Sigmoid colon (tissue), 6 donors: ENCODE measurements at regions not wholly inside any gene's neighbourhood (a gene's known extent, or its start where the extent isn't known, plus 50 kb on each side); places are given as distances from the start of the nearest gene placed in this dataset.
"Not testable (repeated sequence)": the region's sequence is repeated elsewhere in the genome, so short reads cannot be mapped to it uniquely, and the experiment has no call there.

Source experiments
- DNase-seq: peaks from one replicate; pipeline ENCODE4 v3.0.0-alpha.2; 2019
- H3K27ac ChIP-seq, 4 donors: fragments of 200-600 bp; sonication (generic); one replicate each; pipeline ENCODE4 v1.5.1; 2016 to 2019; ENCODE audit warnings: mild to moderate bottlenecking in 1 of 4
- H3K27me3 ChIP-seq, 3 donors: fragments of 200-600 bp; sonication (generic); one replicate each; pipeline ENCODE4 v1.5.1; 2019; ENCODE audit warnings: mild to moderate bottlenecking in 1 of 3
- H3K36me3 ChIP-seq, 4 donors: fragments of 200-600 bp; sonication (generic); one replicate each; pipeline ENCODE4 v1.5.1; 2016 to 2019
- H3K4me1 ChIP-seq, 4 donors: fragments of 200-600 bp; sonication (generic); one replicate each; pipeline ENCODE4 v1.5.1; 2017 to 2019
- H3K4me3 ChIP-seq, 4 donors: fragments of 200-600 bp; sonication (generic); one replicate each; pipeline ENCODE4 v1.5.1; 2017 to 2019; ENCODE audit warnings: mild to moderate bottlenecking in 2 of 4, moderate library complexity in 1 of 4
- H3K9me3 ChIP-seq, 4 donors: fragments of 200-600 bp in 3 of 4; sonication (generic) in 3 of 4; one replicate each; pipeline versions ENCODE4 v1.5.1 to v1.6.1; 2013 to 2019
- CTCF ChIP-seq, 4 experiments: fragments of 450-650 bp in 3 of 4; fragments of 200-600 bp in 1 of 4; IDR thresholded peaks; one replicate each; pipeline ENCODE4 v1.5.1; 2016 to 2019; ENCODE audit warnings: antibody characterized with exemption in 4 of 4, mild to moderate bottlenecking in 3 of 4, moderate library complexity in 2 of 4
- EP300 ChIP-seq, 4 donors: sonication (generic); formaldehyde crosslinking; IDR thresholded peaks; one replicate each; pipeline ENCODE4 v1.6.1; 2017; ENCODE audit warnings: antibody characterized with exemption in 4 of 4
- POLR2A ChIP-seq, 2 donors: fragments of 450-650 bp; IDR thresholded peaks; one replicate each; pipeline ENCODE4 v1.6.1; 2016; ENCODE audit warnings: antibody characterized with exemption in 2 of 2, mild to moderate bottlenecking in 2 of 2, moderate library complexity in 2 of 2
- POLR2AphosphoS5 ChIP-seq, 4 donors: sonication (generic); formaldehyde crosslinking; IDR thresholded peaks; one replicate each; pipeline ENCODE4 v1.6.1; 2017; ENCODE audit warnings: antibody characterized with exemption in 4 of 4
- WGBS, 2 donors: extraction: QIAGEN DNeasy Blood & Tissue Kit; methylation state at CpG; one replicate each; pipeline ENCODE4 v1.1.7; 2013; 5-methylcytosine and 5-hydroxymethylcytosine counted together
- intact Hi-C: fragments of 100-400 bp; cut with DNase I; formaldehyde crosslinking; loops from one replicate; pipeline ENCODE4 v1.15.1; 2023
- donor health status: healthy with polysubstance abuse.
- donor health status: healthy.

- Histone ChIP-seq H3K4me1 (no peaks in the 10 kb centered on the region), H3K27me3 (no peaks in the 10 kb centered on the region), H3K4me3 (no peak overlapping the region), H3K36me3 (no peaks in the 10 kb centered on the region), H3K27ac (no peak overlapping the region), H3K9me3 (no peaks in the 10 kb centered on the region)
- intact Hi-C loops: no loop called here
- TF ChIP-seq POLR2A (IDR thresholded peaks at IDR 0.05) (no peak), CTCF (IDR thresholded peaks at IDR 0.05) (no peak), POLR2AphosphoS5 (IDR thresholded peaks at IDR 0.05) (no peak), EP300 (IDR thresholded peaks at IDR 0.05) (no peak)
- DNase-seq: no peak
Measured at GRCh38 chr2:34787341-34787740, 1188.2 kb upstream of the FAM98A start.

GRCh38 chr2:34785206-34785785 is 1186.2 kb upstream of the FAM98A start:
- intact Hi-C loops: no loop called here
- Histone ChIP-seq H3K4me3 (no peak overlapping the region), H3K27ac (no peak overlapping the region), H3K9me3 (peaks cover 0 to 2% (median 0%) of the 10 kb centered on the region in 4 donors), H3K36me3 (no peaks in the 10 kb centered on the region), H3K4me1 (no peaks in the 10 kb centered on the region), H3K27me3 (no peaks in the 10 kb centered on the region)
- WGBS, 2 donors: 49 to 74% methylated on average over 3 of the region's 3 CpGs
- TF ChIP-seq POLR2AphosphoS5 (IDR thresholded peaks at IDR 0.05): no peak
- TF ChIP-seq POLR2A (IDR thresholded peaks at IDR 0.05): no peak
- TF ChIP-seq CTCF (IDR thresholded peaks at IDR 0.05): no peak
- TF ChIP-seq EP300 (IDR thresholded peaks at IDR 0.05): no peak
- DNase-seq: no peak

GRCh38 chr2:34784701-34785100 is 1185.6 kb upstream of the FAM98A start:
- peaks cover 0 to 2% (median 0%) of the 10 kb centered on the region in 4 donors for H3K9me3 ChIP-seq
- H3K36me3 ChIP-seq: no peaks in the 10 kb centered on the region
- DNase-seq: no peak
- TF ChIP-seq EP300 (IDR thresholded peaks at IDR 0.05) (no peak), CTCF (IDR thresholded peaks at IDR 0.05) (no peak), POLR2A (IDR thresholded peaks at IDR 0.05) (no peak), POLR2AphosphoS5 (IDR thresholded peaks at IDR 0.05) (no peak)
- 96% methylated on average over 1 of the region's 1 CpG for WGBS, 2 donors
- no peak overlapping the region for H3K27ac ChIP-seq
- H3K4me3 ChIP-seq: no peak overlapping the region
- intact Hi-C loops: no loop called here
- H3K27me3 ChIP-seq: no peaks in the 10 kb centered on the region
- H3K4me1 ChIP-seq: no peaks in the 10 kb centered on the region

- H3K4me3 ChIP-seq, H3K9me3 ChIP-seq, H3K36me3 ChIP-seq, H3K4me1 ChIP-seq, intact Hi-C loops, DNase-seq, H3K27ac ChIP-seq, H3K27me3 ChIP-seq: not testable (repeated sequence)
- 87 to 95% methylated on average over 7 of the region's 7 CpGs for WGBS, 2 donors
Measured at GRCh38 chr2:34750742-34751141, 1151.6 kb upstream of the FAM98A start.

- Histone ChIP-seq H3K9me3 (no peaks in the 10 kb centered on the region), H3K4me3 (no peak overlapping the region), H3K27ac (no peak overlapping the region), H3K4me1 (no peaks in the 10 kb centered on the region), H3K36me3 (no peaks in the 10 kb centered on the region), H3K27me3 (no peaks in the 10 kb centered on the region)
- DNase-seq: no peak
- intact Hi-C loops: no loop called here
- TF ChIP-seq CTCF (IDR thresholded peaks at IDR 0.05) (no peak), POLR2A (IDR thresholded peaks at IDR 0.05) (no peak), POLR2AphosphoS5 (IDR thresholded peaks at IDR 0.05) (no peak), EP300 (IDR thresholded peaks at IDR 0.05) (no peak)
- WGBS, 2 donors: 61 to 68% methylated on average over 3 of the region's 3 CpGs
Measured at GRCh38 chr2:34747643-34748042, 1148.5 kb upstream of the FAM98A start.
